Fibroblast of skin of left quadriceps (primary cell): ENCODE measurements at regions not wholly inside any gene's neighbourhood (a gene's known extent, or its start where the extent isn't known, plus 50 kb on each side); places are given as distances from the start of the nearest gene placed in this dataset.

Experiments used
- DNase-seq, 2 experiments: peaks; one replicate each; pipeline ENCODE4 v3.0.0-alpha.2; 2013; ENCODE audit warnings: low read depth in 2 of 2

GRCh38 chr7:31398815-31399214 lies 58.3 kb upstream of the NEUROD6 start:
- no peak for DNase-seq

- no peak for DNase-seq
Measured at GRCh38 chr7:31407178-31407676, 66.7 kb upstream of the NEUROD6 start.

- DNase-seq, result peak; percentile 28 to 33
Measured at GRCh38 chr7:31408140-31408729, 67.7 kb upstream of the NEUROD6 start.

GRCh38 chr7:31410265-31410664 lies 69.7 kb upstream of the NEUROD6 start:
- DNase-seq, result no peak

- DNase-seq, result no peak
Measured at GRCh38 chr7:31411416-31411815, 70.9 kb upstream of the NEUROD6 start.

- no peak for DNase-seq
Measured at GRCh38 chr7:31413766-31414165, 73.2 kb upstream of the NEUROD6 start.

GRCh38 chr7:31416381-31416870 lies 75.9 kb upstream of the NEUROD6 start:
- no peak for DNase-seq

- DNase-seq, result no peak
Measured at GRCh38 chr7:31418928-31419327, 78.4 kb upstream of the NEUROD6 start.

GRCh38 chr7:31419505-31420055 lies 79.1 kb upstream of the NEUROD6 start:
- no peak for DNase-seq

GRCh38 chr7:31420948-31421347 lies 80.4 kb upstream of the NEUROD6 start:
- DNase-seq, result no peak

- DNase-seq, result no peak
Measured at GRCh38 chr7:31421607-31422006, 81.1 kb upstream of the NEUROD6 start.

- DNase-seq, result no peak
Measured at GRCh38 chr7:31423994-31424393, 83.5 kb upstream of the NEUROD6 start.

GRCh38 chr7:31432176-31432575 lies 81.7 kb upstream of the ITPRID1 start:
- peak; percentile 19 to 26 for DNase-seq

GRCh38 chr7:31432836-31433340 lies 81.0 kb upstream of the ITPRID1 start:
- peak; percentile 2 to 8 for DNase-seq

- no peak for DNase-seq
Measured at GRCh38 chr7:31437250-31437865, 76.5 kb upstream of the ITPRID1 start.

- DNase-seq, result no peak
Measured at GRCh38 chr7:31439165-31439564, 74.7 kb upstream of the ITPRID1 start.

- DNase-seq, result no peak
Measured at GRCh38 chr7:31440511-31440910, 73.4 kb upstream of the ITPRID1 start.

GRCh38 chr7:31442626-31443025 lies 71.3 kb upstream of the ITPRID1 start:
- DNase-seq, result no peak

- peak; percentile 7 to 22 for DNase-seq
Measured at GRCh38 chr7:31443457-31443856, 70.4 kb upstream of the ITPRID1 start.

- DNase-seq, result no peak
Measured at GRCh38 chr7:31444196-31444595, 69.7 kb upstream of the ITPRID1 start.

GRCh38 chr7:31445686-31446355 lies 68.1 kb upstream of the ITPRID1 start:
- DNase-seq, result no peak

GRCh38 chr7:31448649-31449048 lies 65.2 kb upstream of the ITPRID1 start:
- DNase-seq, result no peak
